AG10803 (cell line): ENCODE measurements at regions not wholly inside any gene's neighbourhood (a gene's known extent, or its start where the extent isn't known, plus 50 kb on each side); places are given as distances from the start of the nearest gene placed in this dataset.

Source experiments
- DNase-seq: peaks from one replicate; pipeline ENCODE4 v3.0.0; 2010; ENCODE audit warnings: low read depth
- H3K4me3 ChIP-seq: 2 replicates; pipeline ENCODE4 v1.5.1; 2011; ENCODE audit warnings: mild to moderate bottlenecking, low read length, control low read depth
- CTCF ChIP-seq: conservative IDR thresholded peaks from 2 replicates; pipeline ENCODE4 v1.5.1; 2011; ENCODE audit warnings: mild to moderate bottlenecking, low read length, control low read depth, inconsistent platforms

- TF ChIP-seq CTCF, result no peak
- DNase-seq, result no peak
- H3K4me3 ChIP-seq, result no peak overlapping the region
Observed at GRCh38 chr13:38518328-38518727, 168.5 kb upstream of the FREM2 start.

- no peak for TF ChIP-seq CTCF
- DNase-seq, result no peak
- no peak overlapping the region for H3K4me3 ChIP-seq
Observed at GRCh38 chr13:38519229-38519911, 167.5 kb upstream of the FREM2 start.

DNA sequence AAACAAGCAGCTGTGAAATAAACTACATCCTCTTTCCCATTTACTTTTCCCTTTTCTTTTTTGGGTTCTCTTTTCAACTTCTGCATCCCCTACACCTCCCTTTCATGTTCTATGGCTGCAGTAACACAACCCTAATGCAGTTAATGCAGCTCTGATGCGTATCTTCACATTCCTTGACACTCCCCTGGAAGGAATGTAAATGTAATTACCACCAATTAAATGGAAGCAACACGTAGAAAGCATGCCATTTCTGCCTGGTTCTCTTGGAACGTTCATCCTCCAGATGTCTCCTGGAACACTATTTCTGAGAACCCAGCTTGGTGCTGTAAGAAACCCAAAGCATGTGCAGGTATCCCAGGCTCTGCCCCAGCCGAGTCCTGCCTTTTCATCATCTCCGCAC lies 166.8 kb upstream of the FREM2 start:
- no peak for TF ChIP-seq CTCF
- no peak for DNase-seq
- H3K4me3 ChIP-seq, result no peak overlapping the region

DNA sequence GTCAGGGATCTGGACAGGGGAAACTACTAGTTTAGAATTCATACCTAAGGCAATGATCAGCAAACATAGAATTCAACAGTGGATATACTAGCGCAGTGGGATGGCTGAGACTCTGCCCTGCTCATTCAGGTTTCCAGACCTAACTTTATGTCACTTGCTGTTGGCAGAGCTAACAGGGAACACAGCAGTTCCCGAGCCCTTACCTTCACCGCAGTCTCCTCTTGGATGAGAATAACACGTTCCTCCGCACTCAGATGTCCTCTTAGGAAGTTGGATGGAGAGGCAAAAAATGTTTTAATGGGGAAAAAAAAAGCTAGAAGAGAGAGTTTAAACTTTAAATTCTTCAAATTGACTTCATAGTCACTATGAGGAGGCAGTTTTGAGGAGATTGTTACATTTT lies 159.7 kb upstream of the FREM2 start:
- H3K4me3 ChIP-seq, result no peak overlapping the region
- DNase-seq, result no peak
- no peak for TF ChIP-seq CTCF

- no peak overlapping the region for H3K4me3 ChIP-seq
- DNase-seq, result no peak
- no peak for TF ChIP-seq CTCF
Observed at GRCh38 chr13:38528986-38529385, 157.9 kb upstream of the FREM2 start.

- H3K4me3 ChIP-seq, result no peak overlapping the region
- peak; percentile 62 for TF ChIP-seq CTCF
- peak; percentile 29 for DNase-seq
Observed at GRCh38 chr13:38530492-38530891, 156.4 kb upstream of the FREM2 start.

DNA sequence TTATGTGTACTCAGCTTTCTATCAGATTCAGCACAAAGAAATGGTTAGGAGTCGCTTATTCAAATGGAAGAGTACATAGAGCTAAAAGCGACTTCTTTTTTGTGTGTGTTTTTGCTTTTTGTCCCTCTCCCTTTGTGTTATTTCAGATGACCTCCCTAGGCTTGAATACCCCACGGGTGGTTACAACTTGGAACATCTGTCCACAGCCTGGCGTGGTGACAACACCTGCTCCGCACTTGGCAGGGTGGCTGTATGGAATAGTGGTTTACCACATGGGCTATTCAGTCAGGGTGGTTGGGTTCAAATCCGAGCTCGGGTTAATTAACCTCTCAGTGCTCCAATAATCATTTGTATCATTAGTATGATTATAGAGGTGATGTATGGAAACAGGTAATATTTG lies 151.6 kb upstream of the FREM2 start:
- no peak for TF ChIP-seq CTCF

More for the DNA sequence above, 151.6 kb upstream of the FREM2 start:
- DNase-seq, result no peak
- H3K4me3 ChIP-seq, result no peak overlapping the region
